Liver (tissue), 8 donors: ENCODE measurements at regions not wholly inside any gene's neighbourhood (a gene's known extent, or its start where the extent isn't known, plus 50 kb on each side); places are given as distances from the start of the nearest gene placed in this dataset.

Experiments
- DNase-seq: peaks from one replicate; pipeline ENCODE4 v3.0.0-alpha.2; 2017; ENCODE audit warnings: low spot score
- H3K27ac ChIP-seq, 2 donors: one replicate each; pipeline ENCODE4 v1.7.0; 2013; ENCODE audit warnings: inconsistent platforms in 2 of 2, low read length in 2 of 2, control low read depth in 1 of 2, low read depth in 1 of 2, mild to moderate bottlenecking in 1 of 2
- H3K27me3 ChIP-seq, 4 donors: one replicate each; pipeline versions ENCODE4 v1.6.1 to v1.7.0; 2013; ENCODE audit warnings: low read length in 3 of 4, inconsistent platforms in 1 of 4, mild to moderate bottlenecking in 1 of 4, moderate library complexity in 1 of 4; ENCODE audit not compliant: control insufficient read depth in 4 of 4, insufficient read depth in 4 of 4
- H3K36me3 ChIP-seq, 4 donors: one replicate each; pipeline versions ENCODE4 v1.6.1 to v1.7.0; 2013; ENCODE audit warnings: low read length in 3 of 4, mild to moderate bottlenecking in 3 of 4, low read depth in 1 of 4, moderate library complexity in 1 of 4; ENCODE audit not compliant: control insufficient read depth in 4 of 4, insufficient read depth in 3 of 4
- H3K4me1 ChIP-seq, 4 donors: one replicate each; pipeline versions ENCODE4 v1.6.1 to v1.7.0; 2013; ENCODE audit warnings: low read length in 3 of 4, mild to moderate bottlenecking in 3 of 4, moderate library complexity in 1 of 4; ENCODE audit not compliant: control insufficient read depth in 4 of 4, insufficient read depth in 4 of 4
- H3K4me3 ChIP-seq, 3 donors: one replicate each; pipeline versions ENCODE4 v1.6.1 to v1.7.0; 2013; ENCODE audit warnings: low read length in 3 of 3, control low read depth in 1 of 3, low read depth in 1 of 3, mild to moderate bottlenecking in 1 of 3
- H3K9ac ChIP-seq, 2 donors: one replicate each; pipeline ENCODE4 v1.7.0; 2013; ENCODE audit warnings: low read length in 2 of 2, mild to moderate bottlenecking in 2 of 2, moderate library complexity in 2 of 2, control low read depth in 1 of 2, low read depth in 1 of 2
- H3K9me3 ChIP-seq, 4 donors: one replicate each; pipeline versions ENCODE4 v1.6.1 to v1.7.0; 2013; ENCODE audit warnings: low read length in 3 of 4; ENCODE audit not compliant: control insufficient read depth in 4 of 4
- EGR1 ChIP-seq, 2 donors: IDR thresholded peaks; 2 replicates each; pipeline ENCODE4 v1.6.1; 2016 to 2018; ENCODE audit warnings: antibody characterized with exemption in 2 of 2, low read depth in 2 of 2
- FOXA1 ChIP-seq: IDR thresholded peaks from 2 replicates; pipeline ENCODE4 v1.6.1; 2016; ENCODE audit warnings: antibody characterized with exemption
- FOXA2 ChIP-seq: IDR thresholded peaks from 2 replicates; pipeline ENCODE4 v1.6.1; 2016; ENCODE audit warnings: antibody characterized with exemption
- GABPA ChIP-seq, 2 donors: IDR thresholded peaks in 1 of 2; conservative IDR thresholded peaks in 1 of 2; 2 replicates each; pipeline ENCODE4 v1.6.1; 2016; ENCODE audit warnings: antibody characterized with exemption in 2 of 2, mild to moderate bottlenecking in 1 of 2, moderate library complexity in 1 of 2
- HNF4A ChIP-seq, 2 donors: conservative IDR thresholded peaks; 2 replicates each; pipeline ENCODE4 v1.6.1; 2016; ENCODE audit warnings: antibody characterized with exemption in 2 of 2, mild to moderate bottlenecking in 2 of 2
- JUND ChIP-seq, 2 donors: IDR thresholded peaks; 2 replicates each; pipeline ENCODE4 v1.6.1; 2016; ENCODE audit warnings: antibody characterized with exemption in 2 of 2
- RXRA ChIP-seq, 2 donors: IDR thresholded peaks; 2 replicates each; pipeline ENCODE4 v1.6.1; 2017 to 2018; ENCODE audit warnings: antibody characterized with exemption in 2 of 2, mild to moderate bottlenecking in 1 of 2
- SP1 ChIP-seq: IDR thresholded peaks from 2 replicates; pipeline ENCODE4 v1.6.1; 2018; ENCODE audit warnings: antibody characterized with exemption, mild to moderate bottlenecking
- WGBS: extraction: QIAGEN DNeasy Blood & Tissue Kit; methylation state at CpG from one replicate; pipeline ENCODE4 v1.1.7; 2013; 5-methylcytosine and 5-hydroxymethylcytosine counted together
- TF ChIP-seq, protein P1 (sequence below): IDR thresholded peaks from 2 replicates; pipeline ENCODE4 v1.6.1; 2016; ENCODE audit warnings: antibody characterized with exemption, mild to moderate bottlenecking
- TF ChIP-seq, protein P2 (sequence below): fragments of 150-350 bp; IDR thresholded peaks from 2 replicates; pipeline ENCODE4 v1.5.1; 2017; ENCODE audit warnings: improper control_type of control experiment, low read depth, low read length; ENCODE audit not compliant: missing input control
- TF ChIP-seq, protein P3 (sequence below): IDR thresholded peaks from 2 replicates; pipeline ENCODE4 v1.6.1; 2016; ENCODE audit warnings: antibody characterized with exemption
- TF ChIP-seq, protein P4 (sequence below): IDR thresholded peaks from 2 replicates; pipeline ENCODE4 v1.6.1; 2016; ENCODE audit warnings: antibody characterized with exemption
- TF ChIP-seq, protein P5 (sequence below): IDR thresholded peaks from 2 replicates; pipeline ENCODE4 v1.6.1; 2016; ENCODE audit warnings: antibody characterized with exemption
- donor health status: healthy.
- donor health status: healthy.
- donor health status: healthy.
- donor health status: healthy.
- donor health status: healthy.

DNA sequence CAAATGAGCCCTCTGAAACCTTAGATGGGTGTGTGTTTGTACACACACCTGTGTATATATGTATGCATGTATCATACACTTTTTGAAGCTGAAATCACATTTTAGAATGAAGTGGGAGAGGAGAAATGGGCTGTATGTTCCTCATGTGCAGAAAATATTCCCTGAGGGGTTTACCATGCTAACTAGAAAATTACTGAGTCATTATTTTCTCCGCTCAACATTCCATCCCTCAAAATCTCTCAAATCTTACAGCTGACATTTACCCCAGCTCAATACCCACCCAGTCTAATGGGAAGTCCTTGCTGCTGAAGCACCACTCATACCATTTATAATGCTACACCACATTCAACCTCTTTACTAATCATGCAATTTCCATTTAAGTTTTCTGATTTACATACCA lies 138.6 kb downstream of the P2RY1 start:
- Histone ChIP-seq H3K27ac (no peak overlapping the region), H3K9ac (no peak overlapping the region), H3K36me3 (no peaks in the 10 kb centered on the region), H3K4me3 (no peak overlapping the region), H3K4me1 (no peaks in the 10 kb centered on the region), H3K27me3 (no peaks in the 10 kb centered on the region), H3K9me3 (no peaks in the 10 kb centered on the region)
- no peak for DNase-seq
- WGBS: 92% methylated on average over 1 of the region's 1 CpG
- TF ChIP-seq FOXA1 (no peak), GABPA (IDR thresholded peaks at IDR 0.05 in 1 of 2, conservative IDR thresholded peaks at IDR 0.05 in 1 of 2) (no peak), JUND (IDR thresholded peaks at IDR 0.05) (no peak), FOXA2 (no peak), HNF4A (conservative IDR thresholded peaks at IDR 0.05) (no peak), SP1 (no peak), RXRA (IDR thresholded peaks at IDR 0.05) (no peak)
- TF ChIP-seq, protein P1, sequence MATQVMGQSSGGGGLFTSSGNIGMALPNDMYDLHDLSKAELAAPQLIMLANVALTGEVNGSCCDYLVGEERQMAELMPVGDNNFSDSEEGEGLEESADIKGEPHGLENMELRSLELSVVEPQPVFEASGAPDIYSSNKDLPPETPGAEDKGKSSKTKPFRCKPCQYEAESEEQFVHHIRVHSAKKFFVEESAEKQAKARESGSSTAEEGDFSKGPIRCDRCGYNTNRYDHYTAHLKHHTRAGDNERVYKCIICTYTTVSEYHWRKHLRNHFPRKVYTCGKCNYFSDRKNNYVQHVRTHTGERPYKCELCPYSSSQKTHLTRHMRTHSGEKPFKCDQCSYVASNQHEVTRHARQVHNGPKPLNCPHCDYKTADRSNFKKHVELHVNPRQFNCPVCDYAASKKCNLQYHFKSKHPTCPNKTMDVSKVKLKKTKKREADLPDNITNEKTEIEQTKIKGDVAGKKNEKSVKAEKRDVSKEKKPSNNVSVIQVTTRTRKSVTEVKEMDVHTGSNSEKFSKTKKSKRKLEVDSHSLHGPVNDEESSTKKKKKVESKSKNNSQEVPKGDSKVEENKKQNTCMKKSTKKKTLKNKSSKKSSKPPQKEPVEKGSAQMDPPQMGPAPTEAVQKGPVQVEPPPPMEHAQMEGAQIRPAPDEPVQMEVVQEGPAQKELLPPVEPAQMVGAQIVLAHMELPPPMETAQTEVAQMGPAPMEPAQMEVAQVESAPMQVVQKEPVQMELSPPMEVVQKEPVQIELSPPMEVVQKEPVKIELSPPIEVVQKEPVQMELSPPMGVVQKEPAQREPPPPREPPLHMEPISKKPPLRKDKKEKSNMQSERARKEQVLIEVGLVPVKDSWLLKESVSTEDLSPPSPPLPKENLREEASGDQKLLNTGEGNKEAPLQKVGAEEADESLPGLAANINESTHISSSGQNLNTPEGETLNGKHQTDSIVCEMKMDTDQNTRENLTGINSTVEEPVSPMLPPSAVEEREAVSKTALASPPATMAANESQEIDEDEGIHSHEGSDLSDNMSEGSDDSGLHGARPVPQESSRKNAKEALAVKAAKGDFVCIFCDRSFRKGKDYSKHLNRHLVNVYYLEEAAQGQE: no peak
- TF ChIP-seq, protein P2, sequence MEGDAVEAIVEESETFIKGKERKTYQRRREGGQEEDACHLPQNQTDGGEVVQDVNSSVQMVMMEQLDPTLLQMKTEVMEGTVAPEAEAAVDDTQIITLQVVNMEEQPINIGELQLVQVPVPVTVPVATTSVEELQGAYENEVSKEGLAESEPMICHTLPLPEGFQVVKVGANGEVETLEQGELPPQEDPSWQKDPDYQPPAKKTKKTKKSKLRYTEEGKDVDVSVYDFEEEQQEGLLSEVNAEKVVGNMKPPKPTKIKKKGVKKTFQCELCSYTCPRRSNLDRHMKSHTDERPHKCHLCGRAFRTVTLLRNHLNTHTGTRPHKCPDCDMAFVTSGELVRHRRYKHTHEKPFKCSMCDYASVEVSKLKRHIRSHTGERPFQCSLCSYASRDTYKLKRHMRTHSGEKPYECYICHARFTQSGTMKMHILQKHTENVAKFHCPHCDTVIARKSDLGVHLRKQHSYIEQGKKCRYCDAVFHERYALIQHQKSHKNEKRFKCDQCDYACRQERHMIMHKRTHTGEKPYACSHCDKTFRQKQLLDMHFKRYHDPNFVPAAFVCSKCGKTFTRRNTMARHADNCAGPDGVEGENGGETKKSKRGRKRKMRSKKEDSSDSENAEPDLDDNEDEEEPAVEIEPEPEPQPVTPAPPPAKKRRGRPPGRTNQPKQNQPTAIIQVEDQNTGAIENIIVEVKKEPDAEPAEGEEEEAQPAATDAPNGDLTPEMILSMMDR: no peak
- TF ChIP-seq, protein P3, sequence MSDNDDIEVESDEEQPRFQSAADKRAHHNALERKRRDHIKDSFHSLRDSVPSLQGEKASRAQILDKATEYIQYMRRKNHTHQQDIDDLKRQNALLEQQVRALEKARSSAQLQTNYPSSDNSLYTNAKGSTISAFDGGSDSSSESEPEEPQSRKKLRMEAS: no peak
- TF ChIP-seq, protein P4, sequence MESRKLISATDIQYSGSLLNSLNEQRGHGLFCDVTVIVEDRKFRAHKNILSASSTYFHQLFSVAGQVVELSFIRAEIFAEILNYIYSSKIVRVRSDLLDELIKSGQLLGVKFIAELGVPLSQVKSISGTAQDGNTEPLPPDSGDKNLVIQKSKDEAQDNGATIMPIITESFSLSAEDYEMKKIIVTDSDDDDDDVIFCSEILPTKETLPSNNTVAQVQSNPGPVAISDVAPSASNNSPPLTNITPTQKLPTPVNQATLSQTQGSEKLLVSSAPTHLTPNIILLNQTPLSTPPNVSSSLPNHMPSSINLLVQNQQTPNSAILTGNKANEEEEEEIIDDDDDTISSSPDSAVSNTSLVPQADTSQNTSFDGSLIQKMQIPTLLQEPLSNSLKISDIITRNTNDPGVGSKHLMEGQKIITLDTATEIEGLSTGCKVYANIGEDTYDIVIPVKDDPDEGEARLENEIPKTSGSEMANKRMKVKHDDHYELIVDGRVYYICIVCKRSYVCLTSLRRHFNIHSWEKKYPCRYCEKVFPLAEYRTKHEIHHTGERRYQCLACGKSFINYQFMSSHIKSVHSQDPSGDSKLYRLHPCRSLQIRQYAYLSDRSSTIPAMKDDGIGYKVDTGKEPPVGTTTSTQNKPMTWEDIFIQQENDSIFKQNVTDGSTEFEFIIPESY: no peak
- TF ChIP-seq, protein P5, sequence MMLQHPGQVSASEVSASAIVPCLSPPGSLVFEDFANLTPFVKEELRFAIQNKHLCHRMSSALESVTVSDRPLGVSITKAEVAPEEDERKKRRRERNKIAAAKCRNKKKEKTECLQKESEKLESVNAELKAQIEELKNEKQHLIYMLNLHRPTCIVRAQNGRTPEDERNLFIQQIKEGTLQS: no peak

DNA sequence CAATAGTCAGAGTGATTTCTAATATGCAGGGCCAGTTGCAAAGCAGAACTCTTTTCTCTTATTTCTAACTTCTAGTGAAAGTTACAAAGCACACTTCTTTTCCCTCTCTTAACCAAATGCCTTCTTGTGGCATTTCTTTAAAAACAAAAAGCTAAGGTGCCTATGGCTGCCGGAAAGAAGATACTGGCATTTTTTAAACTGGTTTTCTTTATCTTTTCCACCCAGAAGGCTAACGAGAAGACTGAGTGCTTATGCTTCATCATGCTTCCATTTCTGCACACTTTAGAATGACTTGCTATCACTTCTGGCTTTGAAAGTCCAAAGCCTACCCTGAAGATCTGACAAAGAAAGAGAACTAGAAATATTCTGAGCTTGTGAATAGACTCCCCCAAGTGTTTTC lies 141.3 kb downstream of the P2RY1 start:
- Histone ChIP-seq H3K36me3 (no peaks in the 10 kb centered on the region), H3K9me3 (no peaks in the 10 kb centered on the region), H3K4me3 (no peak overlapping the region), H3K27ac (no peak overlapping the region), H3K9ac (no peak overlapping the region), H3K4me1 (no peaks in the 10 kb centered on the region), H3K27me3 (no peaks in the 10 kb centered on the region)
- WGBS: 63% methylated on average over 2 of the region's 2 CpGs
- no peak for DNase-seq
- no peak for TF ChIP-seq JUND (IDR thresholded peaks at IDR 0.05)
- no peak for TF ChIP-seq EGR1 (IDR thresholded peaks at IDR 0.05; ENCODE audit: low read depth in 2 of 2)
- TF ChIP-seq, protein P3: no peak
- TF ChIP-seq, protein P1: no peak
- no peak for TF ChIP-seq SP1
- TF ChIP-seq, protein P5: no peak
